Transverse colon (tissue), 4 donors: ENCODE measurements at regions not wholly inside any gene's neighbourhood (a gene's known extent, or its start where the extent isn't known, plus 50 kb on each side); places are given as distances from the start of the nearest gene placed in this dataset.

Experiments
- EP300 ChIP-seq: sonication (generic); formaldehyde crosslinking; IDR thresholded peaks from one replicate; pipeline ENCODE4 v1.6.1; 2017; ENCODE audit warnings: antibody characterized with exemption, low read depth
- POLR2A ChIP-seq: fragments of 450-650 bp; IDR thresholded peaks from one replicate; pipeline ENCODE4 v1.6.1; 2016; ENCODE audit warnings: antibody characterized with exemption, mild to moderate bottlenecking, moderate library complexity
- POLR2AphosphoS5 ChIP-seq, 3 donors: sonication (generic); formaldehyde crosslinking; IDR thresholded peaks; one replicate each; pipeline ENCODE4 v1.6.1; 2016; ENCODE audit warnings: antibody characterized with exemption in 3 of 3
- TF ChIP-seq, protein P1 (sequence below), 5 experiments: fragments of 200-600 bp in 3 of 5; fragments of 450-650 bp in 2 of 5; sonication (generic) in 3 of 5; IDR thresholded peaks; 1 replicate in 2 of 5; 2 replicates in 3 of 5; pipeline ENCODE4 v1.5.1; 2016 to 2017; ENCODE audit warnings: antibody characterized with exemption in 5 of 5, inconsistent platforms in 3 of 5, mild to moderate bottlenecking in 2 of 5, moderate library complexity in 1 of 5

DNA sequence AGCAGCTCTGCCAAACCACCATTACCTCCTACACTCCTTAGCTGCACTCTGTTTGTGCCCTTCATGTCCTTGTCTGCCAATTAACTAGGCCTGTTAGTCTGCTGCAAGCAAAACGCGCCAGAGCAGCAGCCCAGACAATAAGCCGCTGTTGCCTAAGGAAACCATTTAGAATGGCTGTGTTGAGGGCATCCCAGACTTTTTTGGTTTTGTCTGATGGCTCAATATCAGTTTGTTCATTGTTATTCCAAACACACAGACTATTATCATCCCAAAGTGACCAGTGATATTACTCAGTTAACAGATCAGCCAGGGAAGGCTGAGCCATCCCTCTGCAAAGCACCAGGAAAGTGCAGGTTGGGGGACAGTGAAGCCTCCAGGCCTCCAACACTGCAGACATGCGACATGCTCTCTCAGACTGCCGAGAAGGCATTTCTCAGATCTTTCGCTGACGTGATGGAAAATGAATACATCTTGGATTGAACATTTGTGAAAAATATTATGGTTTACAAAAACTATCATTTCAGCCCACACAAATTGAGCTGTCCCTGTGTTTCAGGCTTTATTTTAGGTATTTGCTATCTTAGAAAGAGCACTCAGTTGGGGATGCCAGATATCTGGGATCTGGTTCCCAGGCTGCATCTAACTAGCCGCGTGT lies 182.0 kb upstream of the HNRNPA3 start:
- TF ChIP-seq, protein P1, sequence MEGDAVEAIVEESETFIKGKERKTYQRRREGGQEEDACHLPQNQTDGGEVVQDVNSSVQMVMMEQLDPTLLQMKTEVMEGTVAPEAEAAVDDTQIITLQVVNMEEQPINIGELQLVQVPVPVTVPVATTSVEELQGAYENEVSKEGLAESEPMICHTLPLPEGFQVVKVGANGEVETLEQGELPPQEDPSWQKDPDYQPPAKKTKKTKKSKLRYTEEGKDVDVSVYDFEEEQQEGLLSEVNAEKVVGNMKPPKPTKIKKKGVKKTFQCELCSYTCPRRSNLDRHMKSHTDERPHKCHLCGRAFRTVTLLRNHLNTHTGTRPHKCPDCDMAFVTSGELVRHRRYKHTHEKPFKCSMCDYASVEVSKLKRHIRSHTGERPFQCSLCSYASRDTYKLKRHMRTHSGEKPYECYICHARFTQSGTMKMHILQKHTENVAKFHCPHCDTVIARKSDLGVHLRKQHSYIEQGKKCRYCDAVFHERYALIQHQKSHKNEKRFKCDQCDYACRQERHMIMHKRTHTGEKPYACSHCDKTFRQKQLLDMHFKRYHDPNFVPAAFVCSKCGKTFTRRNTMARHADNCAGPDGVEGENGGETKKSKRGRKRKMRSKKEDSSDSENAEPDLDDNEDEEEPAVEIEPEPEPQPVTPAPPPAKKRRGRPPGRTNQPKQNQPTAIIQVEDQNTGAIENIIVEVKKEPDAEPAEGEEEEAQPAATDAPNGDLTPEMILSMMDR (IDR thresholded peaks at IDR 0.05) = no peak
- TF ChIP-seq POLR2AphosphoS5 (IDR thresholded peaks at IDR 0.05) (no peak), POLR2A (no peak), EP300 (no peak)
